Activated T-cell treated with anti-CD3 and anti-CD28 coated beads, Interleukin-2, amount 50 U/mL, for 72 hours (primary cell): ENCODE measurements at regions not wholly inside any gene's neighbourhood (a gene's known extent, or its start where the extent isn't known, plus 50 kb on each side); places are given as distances from the start of the nearest gene placed in this dataset.

Experiments used
- ATAC-seq, 2 donors: fragments of 150-1000 bp; cut with Tn5 transposase; replicated peaks in 1 of 2; 2 replicates each; pipeline ENCODE4 v1.10.0; 2021; ENCODE audit warnings: moderate library complexity in 2 of 2, mild to moderate bottlenecking in 1 of 2
- DNase-seq, 2 donors: peaks; one replicate each; pipeline ENCODE4 v3.0.0; 2021 to 2022; ENCODE audit warnings: mixed read lengths in 1 of 2
- H3K27ac Mint-ChIP-seq: one replicate; pipeline ENCODE4 v1.8.0; 2022; ENCODE audit warnings: mild to moderate bottlenecking, moderate library complexity, mixed read lengths
- H3K27me3 Mint-ChIP-seq: one replicate; pipeline ENCODE4 v1.8.0; 2022; ENCODE audit warnings: low read depth, mixed read lengths
- H3K36me3 Mint-ChIP-seq, 2 donors: one replicate each; pipeline ENCODE4 v1.8.0; 2022; ENCODE audit warnings: mixed read lengths in 2 of 2, mild to moderate bottlenecking in 1 of 2; ENCODE audit not compliant: insufficient read depth in 2 of 2
- H3K4me1 Mint-ChIP-seq: one replicate; pipeline ENCODE4 v1.8.0; 2022; ENCODE audit warnings: low read depth, mixed read lengths
- H3K4me3 Mint-ChIP-seq, 2 donors: one replicate each; pipeline ENCODE4 v1.8.0; 2022; ENCODE audit warnings: mild to moderate bottlenecking in 2 of 2, mixed read lengths in 2 of 2, moderate library complexity in 2 of 2
- H3K9me3 Mint-ChIP-seq, 2 donors: one replicate each; pipeline ENCODE4 v1.8.0; 2022; ENCODE audit warnings: mixed read lengths in 2 of 2

- no peaks in the 10 kb centered on the region for H3K27me3 Mint-ChIP-seq
- DNase-seq, result no peak
Measured at GRCh38 chr4:30330894-30331652, 389.1 kb upstream of the PCDH7 start.

GRCh38 chr4:30341731-30342130, 378.4 kb upstream of the PCDH7 start:
- no peak for ATAC-seq
- H3K4me1 Mint-ChIP-seq, result no peaks in the 10 kb centered on the region
- peaks cover 0 to 2% of the 10 kb centered on the region in 2 donors for H3K36me3 Mint-ChIP-seq
- H3K9me3 Mint-ChIP-seq, result peaks cover 6% of the 10 kb centered on the region in 2 donors
- H3K4me3 Mint-ChIP-seq, result no peak overlapping the region
- H3K27ac Mint-ChIP-seq, result no peak overlapping the region
- no peaks in the 10 kb centered on the region for H3K27me3 Mint-ChIP-seq
- DNase-seq, result no peak

More at GRCh38 chr4:30330894-30331652, 389.1 kb upstream of the PCDH7 start:
- Mint-ChIP-seq H3K36me3 (peaks cover 0 to 2% of the 10 kb centered on the region in 2 donors), H3K27ac (no peak overlapping the region), H3K9me3 (peaks cover 2 to 7% of the 10 kb centered on the region in 2 donors), H3K4me1 (no peaks in the 10 kb centered on the region), H3K4me3 (no peak overlapping the region)
- ATAC-seq, result no peak

DNA sequence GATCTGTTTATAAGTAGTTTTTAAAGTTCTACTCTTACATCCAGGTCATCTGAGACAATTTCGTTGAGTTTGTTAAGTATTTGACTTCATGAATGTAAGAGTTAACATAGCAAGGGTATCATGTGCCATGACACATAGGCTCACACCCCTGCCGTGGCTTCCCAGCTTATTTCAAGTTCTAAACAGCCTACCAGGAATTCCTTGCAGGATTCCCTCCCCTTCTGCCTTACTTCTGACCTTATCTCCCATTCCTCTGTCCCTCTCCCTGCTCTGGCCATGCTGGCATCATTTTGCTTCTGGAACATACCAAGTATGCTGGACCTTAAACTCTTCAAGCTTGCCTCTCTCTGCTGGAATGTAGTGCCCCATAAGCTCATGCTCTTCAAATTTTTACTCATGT, 369.9 kb upstream of the PCDH7 start:
- Mint-ChIP-seq H3K4me1 (no peaks in the 10 kb centered on the region), H3K27ac (no peak overlapping the region), H3K4me3 (no peak overlapping the region), H3K36me3 (peaks cover 0 to 1% of the 10 kb centered on the region in 2 donors), H3K9me3 (peaks cover 10 to 14% of the 10 kb centered on the region in 2 donors), H3K27me3 (no peaks in the 10 kb centered on the region)
- ATAC-seq (no peak), DNase-seq (no peak)

GRCh38 chr4:30354605-30355004, 365.6 kb upstream of the PCDH7 start:
- no peaks in the 10 kb centered on the region for H3K36me3 Mint-ChIP-seq
- H3K9me3 Mint-ChIP-seq, result peaks cover 16 to 17% of the 10 kb centered on the region in 2 donors
- DNase-seq (no peak), ATAC-seq (no peak)
- no peak overlapping the region for H3K27ac Mint-ChIP-seq
- H3K27me3 Mint-ChIP-seq, result no peaks in the 10 kb centered on the region
- H3K4me1 Mint-ChIP-seq, result no peaks in the 10 kb centered on the region
- no peak overlapping the region for H3K4me3 Mint-ChIP-seq

GRCh38 chr4:30362436-30362835, 357.7 kb upstream of the PCDH7 start:
- H3K4me1 Mint-ChIP-seq, result no peaks in the 10 kb centered on the region
- no peak for DNase-seq
- H3K27ac Mint-ChIP-seq, result no peak overlapping the region
- no peaks in the 10 kb centered on the region for H3K27me3 Mint-ChIP-seq
- no peak overlapping the region for H3K4me3 Mint-ChIP-seq
- peaks cover 0 to 2% of the 10 kb centered on the region in 2 donors for H3K36me3 Mint-ChIP-seq
- no peak for ATAC-seq
- peaks cover 11 to 12% of the 10 kb centered on the region in 2 donors for H3K9me3 Mint-ChIP-seq

- Mint-ChIP-seq H3K27ac (no peak overlapping the region), H3K9me3 (peaks cover 8 to 17% of the 10 kb centered on the region in 2 donors), H3K4me1 (no peaks in the 10 kb centered on the region), H3K36me3 (peaks cover 0 to 2% of the 10 kb centered on the region in 2 donors), H3K27me3 (no peaks in the 10 kb centered on the region), H3K4me3 (no peak overlapping the region)
- DNase-seq (no peak), ATAC-seq (no peak)
Measured at GRCh38 chr4:30370105-30370504, 350.1 kb upstream of the PCDH7 start.

- ATAC-seq (no peak), DNase-seq (peak; percentile 1 to 7)
- Mint-ChIP-seq H3K27ac (no peak overlapping the region), H3K36me3 (peaks cover 2 to 4% of the 10 kb centered on the region in 2 donors), H3K9me3 (peaks cover 11 to 13% of the 10 kb centered on the region in 2 donors), H3K4me1 (no peaks in the 10 kb centered on the region), H3K27me3 (no peaks in the 10 kb centered on the region), H3K4me3 (no peak overlapping the region)
Measured at GRCh38 chr4:30380404-30380998, 339.7 kb upstream of the PCDH7 start.

GRCh38 chr4:30385650-30386049, 334.5 kb upstream of the PCDH7 start:
- Mint-ChIP-seq H3K27me3 (no peaks in the 10 kb centered on the region), H3K9me3 (peaks cover 2 to 7% of the 10 kb centered on the region in 2 donors), H3K4me1 (no peaks in the 10 kb centered on the region), H3K27ac (no peak overlapping the region), H3K36me3 (no peaks in the 10 kb centered on the region), H3K4me3 (no peak overlapping the region)
- DNase-seq (no peak), ATAC-seq (no peak)

GRCh38 chr4:30386266-30386895, 333.8 kb upstream of the PCDH7 start:
- Mint-ChIP-seq H3K4me1 (no peaks in the 10 kb centered on the region), H3K36me3 (no peaks in the 10 kb centered on the region), H3K27me3 (no peaks in the 10 kb centered on the region), H3K9me3 (peaks cover 2 to 7% of the 10 kb centered on the region in 2 donors), H3K4me3 (no peak overlapping the region), H3K27ac (no peak overlapping the region)
- ATAC-seq (no peak), DNase-seq (no peak)

GRCh38 chr4:30395902-30396301, 324.3 kb upstream of the PCDH7 start:
- Mint-ChIP-seq H3K9me3 (peaks cover 2 to 11% of the 10 kb centered on the region in 2 donors), H3K27ac (no peak overlapping the region), H3K4me3 (no peak overlapping the region), H3K4me1 (no peaks in the 10 kb centered on the region), H3K36me3 (peaks cover 0 to 4% of the 10 kb centered on the region in 2 donors), H3K27me3 (no peaks in the 10 kb centered on the region)
- ATAC-seq (no peak), DNase-seq (no peak)

- Mint-ChIP-seq H3K27me3 (no peaks in the 10 kb centered on the region), H3K9me3 (peaks cover 2 to 11% of the 10 kb centered on the region in 2 donors), H3K4me1 (no peaks in the 10 kb centered on the region), H3K36me3 (peaks cover 0 to 4% of the 10 kb centered on the region in 2 donors), H3K4me3 (no peak overlapping the region), H3K27ac (no peak overlapping the region)
- ATAC-seq, result no peak
- no peak for DNase-seq
Measured at GRCh38 chr4:30396772-30397475, 323.2 kb upstream of the PCDH7 start.

DNA sequence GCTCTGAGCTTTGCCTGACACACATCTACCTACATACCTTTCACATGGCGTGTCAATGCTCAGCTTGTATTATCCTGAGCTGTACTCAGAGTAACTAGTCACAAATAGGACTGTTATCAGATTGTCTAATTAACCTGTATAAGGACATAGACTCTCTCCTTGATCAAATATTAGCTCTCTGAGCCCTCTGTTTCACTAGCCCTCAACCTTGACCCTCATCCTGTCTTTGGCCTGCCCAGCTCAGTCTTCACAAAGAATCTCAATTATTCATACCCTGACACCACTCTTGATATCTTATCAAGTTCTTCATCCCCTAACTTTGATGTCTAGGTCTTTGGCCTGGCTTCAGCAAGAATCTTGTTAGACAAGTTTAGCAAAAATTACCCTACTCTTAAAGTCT, 320.7 kb upstream of the PCDH7 start:
- ATAC-seq, result no peak
- DNase-seq, result no peak
- Mint-ChIP-seq H3K36me3 (peaks cover 0 to 4% of the 10 kb centered on the region in 2 donors), H3K4me3 (no peak overlapping the region), H3K27ac (no peak overlapping the region), H3K27me3 (no peaks in the 10 kb centered on the region), H3K9me3 (peaks cover 4 to 15% of the 10 kb centered on the region in 2 donors), H3K4me1 (no peaks in the 10 kb centered on the region)

- DNase-seq, result no peak
- no peak overlapping the region for H3K4me3 Mint-ChIP-seq
- no peak for ATAC-seq
- H3K36me3 Mint-ChIP-seq, result peaks cover 0 to 6% of the 10 kb centered on the region in 2 donors
- no peaks in the 10 kb centered on the region for H3K27me3 Mint-ChIP-seq
- peaks cover 6 to 18% of the 10 kb centered on the region in 2 donors for H3K9me3 Mint-ChIP-seq
- H3K27ac Mint-ChIP-seq, result no peak overlapping the region
- H3K4me1 Mint-ChIP-seq, result no peaks in the 10 kb centered on the region
Measured at GRCh38 chr4:30402276-30402675, 317.9 kb upstream of the PCDH7 start.
